ENCODE measurements at regions not wholly inside any gene's neighbourhood (a gene's known extent, or its start where the extent isn't known, plus 50 kb on each side); places are given as distances from the start of the nearest gene placed in this dataset.
A peak's percentile ranks its signal among the peaks of the same experiment; 100 is the strongest.

DNA sequence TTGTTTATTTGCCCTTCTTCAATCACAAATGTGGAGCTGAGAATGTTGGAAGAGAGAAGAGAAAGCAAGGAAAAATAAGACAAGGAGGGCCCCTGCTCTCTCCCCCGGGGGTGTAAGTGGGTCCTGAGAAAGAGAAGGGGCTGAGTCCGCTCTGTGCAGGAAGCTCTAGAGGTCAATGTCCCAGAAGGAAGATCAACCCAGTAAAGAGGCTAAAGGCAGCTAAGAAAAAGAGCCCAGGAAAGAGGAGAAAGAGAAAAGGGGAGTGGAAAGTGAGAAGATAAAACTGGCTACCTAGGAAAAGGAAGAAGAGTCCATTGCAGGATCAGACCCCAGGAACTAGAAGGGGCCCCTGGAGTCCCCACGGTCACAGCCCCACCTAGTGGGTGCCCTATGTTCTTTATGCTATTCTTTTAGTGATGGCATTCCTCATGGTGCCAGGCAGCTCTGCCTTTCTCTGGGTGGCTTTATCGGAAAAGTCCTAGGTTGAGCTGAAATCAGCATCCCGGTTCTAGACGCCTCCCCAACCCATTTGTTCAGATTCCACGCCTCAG is 583.4 kb downstream of the ACTL7B start:
- no peaks in the 10 kb centered on the region for H3K27me3 ChIP-seq (ENCODE audit: control insufficient read depth in 3 of 3, insufficient read depth in 3 of 3, low read length in 2 of 3)
- no peaks in the 10 kb centered on the region for H3K36me3 ChIP-seq (ENCODE audit: control insufficient read depth in 4 of 4, insufficient read depth in 4 of 4, low read length in 4 of 4)
- H3K9ac ChIP-seq (ENCODE audit: insufficient read depth in 1 of 2, low read length in 2 of 2), result no peak overlapping the region
- ATAC-seq (ENCODE audit: insufficient read depth, low FRiP score), result peak; percentile 77
- H3K9me3 ChIP-seq (ENCODE audit: control insufficient read depth in 4 of 4, insufficient read depth in 3 of 4, low read length in 3 of 4), result no peaks in the 10 kb centered on the region
- WGBS, 2 donors, result 52 to 55% methylated on average over 7 of the region's 7 CpGs
- peak; percentile 43 to 53 (median 45) for DNase-seq
- no peak overlapping the region for H3K4me3 ChIP-seq
- TF ChIP-seq, protein P1, sequence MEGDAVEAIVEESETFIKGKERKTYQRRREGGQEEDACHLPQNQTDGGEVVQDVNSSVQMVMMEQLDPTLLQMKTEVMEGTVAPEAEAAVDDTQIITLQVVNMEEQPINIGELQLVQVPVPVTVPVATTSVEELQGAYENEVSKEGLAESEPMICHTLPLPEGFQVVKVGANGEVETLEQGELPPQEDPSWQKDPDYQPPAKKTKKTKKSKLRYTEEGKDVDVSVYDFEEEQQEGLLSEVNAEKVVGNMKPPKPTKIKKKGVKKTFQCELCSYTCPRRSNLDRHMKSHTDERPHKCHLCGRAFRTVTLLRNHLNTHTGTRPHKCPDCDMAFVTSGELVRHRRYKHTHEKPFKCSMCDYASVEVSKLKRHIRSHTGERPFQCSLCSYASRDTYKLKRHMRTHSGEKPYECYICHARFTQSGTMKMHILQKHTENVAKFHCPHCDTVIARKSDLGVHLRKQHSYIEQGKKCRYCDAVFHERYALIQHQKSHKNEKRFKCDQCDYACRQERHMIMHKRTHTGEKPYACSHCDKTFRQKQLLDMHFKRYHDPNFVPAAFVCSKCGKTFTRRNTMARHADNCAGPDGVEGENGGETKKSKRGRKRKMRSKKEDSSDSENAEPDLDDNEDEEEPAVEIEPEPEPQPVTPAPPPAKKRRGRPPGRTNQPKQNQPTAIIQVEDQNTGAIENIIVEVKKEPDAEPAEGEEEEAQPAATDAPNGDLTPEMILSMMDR (IDR thresholded peaks at IDR 0.05; ENCODE audit: control extremely low read depth, extremely low read depth), result peak; percentile 14
- peak overlapping the region in 1 of 2 donors; percentile 20 for H3K27ac ChIP-seq (ENCODE audit: low read depth in 1 of 2, low read length in 1 of 2)
- H3K4me1 ChIP-seq (ENCODE audit: control insufficient read depth in 5 of 5, insufficient read depth in 5 of 5, low read length in 5 of 5), result peaks cover 0 to 26% (median 0%) of the 10 kb centered on the region in 5 donors

DNA sequence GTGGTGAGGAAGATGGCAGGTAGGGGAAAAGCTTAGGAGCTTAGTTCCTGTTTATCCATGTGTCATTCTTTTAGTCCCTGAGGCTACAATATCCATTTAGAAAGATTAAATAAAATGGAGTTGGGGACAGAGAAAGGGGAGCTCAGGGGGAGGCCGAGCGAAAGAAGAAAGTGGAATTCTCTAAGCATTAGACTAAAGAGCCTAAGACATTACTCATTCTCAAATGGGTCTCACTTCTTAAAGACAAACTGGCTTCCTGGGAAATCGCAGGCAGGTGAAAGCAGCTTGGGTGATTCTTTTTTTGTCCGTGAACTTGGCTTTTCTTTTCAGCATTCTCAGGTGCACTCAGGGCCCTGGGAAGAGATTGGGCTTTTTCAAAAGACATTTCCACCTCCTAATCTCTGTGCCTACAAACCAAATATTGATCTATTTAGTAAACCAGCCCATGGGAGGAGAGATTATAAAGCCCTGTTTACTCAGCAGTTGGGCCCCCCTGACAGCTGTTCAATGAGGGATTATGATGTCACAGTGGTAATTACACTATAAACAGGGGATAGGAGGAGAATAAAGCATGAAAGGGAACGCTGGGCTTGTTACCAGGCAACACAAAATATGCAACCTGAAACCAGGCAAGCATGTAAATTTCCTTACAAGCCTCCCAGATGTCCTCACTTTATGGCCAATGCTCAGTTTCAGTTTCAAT is 584.0 kb downstream of the ACTL7B start:
- TF ChIP-seq, protein P1 (IDR thresholded peaks at IDR 0.05; ENCODE audit: control extremely low read depth, extremely low read depth), result no peak
- Histone ChIP-seq H3K9ac (ENCODE audit: insufficient read depth in 1 of 2, low read length in 2 of 2) (no peak overlapping the region), H3K27ac (ENCODE audit: low read depth in 1 of 2, low read length in 1 of 2) (peak overlapping the region in 1 of 2 donors; percentile 20)

DNA sequence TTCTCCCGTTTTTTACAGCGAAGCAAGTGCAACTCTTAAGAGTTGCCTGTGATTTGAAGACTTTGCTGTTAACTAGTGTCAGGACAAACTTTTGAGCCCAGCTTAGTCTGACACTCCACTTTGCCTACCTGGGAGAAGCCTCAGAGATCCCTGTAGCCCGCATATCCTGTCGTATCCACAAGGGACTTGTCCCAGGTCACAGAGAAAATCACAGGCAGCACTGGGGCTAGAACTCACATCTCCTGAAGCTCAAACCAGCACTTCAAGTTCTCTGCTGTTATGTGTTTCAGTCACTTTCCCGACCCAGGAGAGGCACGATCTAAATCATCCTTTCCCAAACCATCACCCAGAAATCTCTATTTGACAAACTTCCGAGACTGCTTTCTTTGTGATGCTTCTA is 584.5 kb downstream of the ACTL7B start:
- TF ChIP-seq, protein P1 (IDR thresholded peaks at IDR 0.05; ENCODE audit: control extremely low read depth, extremely low read depth), result no peak
- H3K9me3 ChIP-seq (ENCODE audit: control insufficient read depth in 4 of 4, insufficient read depth in 3 of 4, low read length in 3 of 4), result no peaks in the 10 kb centered on the region
- no peak for ATAC-seq (ENCODE audit: insufficient read depth, low FRiP score)
- H3K36me3 ChIP-seq (ENCODE audit: control insufficient read depth in 4 of 4, insufficient read depth in 4 of 4, low read length in 4 of 4), result no peaks in the 10 kb centered on the region
- DNase-seq, result peak in 1 of 3 donors; percentile 8
- H3K9ac ChIP-seq (ENCODE audit: insufficient read depth in 1 of 2, low read length in 2 of 2), result no peak overlapping the region
- 94 to 97% methylated on average over 7 of the region's 7 CpGs for WGBS, 2 donors
- no peaks in the 10 kb centered on the region for H3K27me3 ChIP-seq (ENCODE audit: control insufficient read depth in 3 of 3, insufficient read depth in 3 of 3, low read length in 2 of 3)
- H3K4me1 ChIP-seq (ENCODE audit: control insufficient read depth in 5 of 5, insufficient read depth in 5 of 5, low read length in 5 of 5), result peaks cover 0 to 26% (median 0%) of the 10 kb centered on the region in 5 donors
- no peak overlapping the region for H3K27ac ChIP-seq (ENCODE audit: low read depth in 1 of 2, low read length in 1 of 2)
- no peak overlapping the region for H3K4me3 ChIP-seq

More for the DNA sequence above, 584.0 kb downstream of the ACTL7B start:
- DNase-seq (peak; percentile 79 to 92 (median 90)), ATAC-seq (ENCODE audit: insufficient read depth, low FRiP score) (peak; percentile 22)
- Histone ChIP-seq H3K27me3 (ENCODE audit: control insufficient read depth in 3 of 3, insufficient read depth in 3 of 3, low read length in 2 of 3) (no peaks in the 10 kb centered on the region), H3K4me1 (ENCODE audit: control insufficient read depth in 5 of 5, insufficient read depth in 5 of 5, low read length in 5 of 5) (peaks cover 0 to 26% (median 0%) of the 10 kb centered on the region in 5 donors), H3K36me3 (ENCODE audit: control insufficient read depth in 4 of 4, insufficient read depth in 4 of 4, low read length in 4 of 4) (no peaks in the 10 kb centered on the region), H3K9me3 (ENCODE audit: control insufficient read depth in 4 of 4, insufficient read depth in 3 of 4, low read length in 3 of 4) (no peaks in the 10 kb centered on the region), H3K4me3 (no peak overlapping the region)
- 67 to 77% methylated on average over 5 of the region's 5 CpGs for WGBS, 2 donors
